Mesodermal cell (in vitro differentiated cells): ENCODE measurements at regions not wholly inside any gene's neighbourhood (a gene's known extent, or its start where the extent isn't known, plus 50 kb on each side); places are given as distances from the start of the nearest gene placed in this dataset.

Source experiments
- H3K27ac ChIP-seq: 2 replicates; pipeline ENCODE4 v1.7.0; 2013; ENCODE audit warnings: mild to moderate bottlenecking, low read depth, low read length, moderate library complexity; ENCODE audit not compliant: severe bottlenecking
- H3K36me3 ChIP-seq: 2 replicates; pipeline ENCODE4 v1.7.1; 2013; ENCODE audit warnings: mild to moderate bottlenecking, low read length, moderate library complexity; ENCODE audit not compliant: control insufficient read depth, insufficient read depth
- H3K4me1 ChIP-seq: one replicate; pipeline ENCODE4 v1.7.1; 2013; ENCODE audit warnings: mild to moderate bottlenecking, low read length; ENCODE audit not compliant: insufficient read depth, control insufficient read depth, poor library complexity, severe bottlenecking
- H3K4me3 ChIP-seq: 2 replicates; pipeline ENCODE4 v1.7.0; 2013; ENCODE audit warnings: low read length, control low read depth, mild to moderate bottlenecking; ENCODE audit not compliant: insufficient read depth, poor library complexity, severe bottlenecking; ENCODE audit errors: extremely low read depth
- H3K9me3 ChIP-seq: 2 replicates; pipeline ENCODE4 v1.7.1; 2013; ENCODE audit warnings: mild to moderate bottlenecking, low read length, moderate library complexity; ENCODE audit not compliant: control insufficient read depth
- WGBS, 2 experiments: methylation state at CpG; one replicate each; pipeline ENCODE4 v1.1.5; 2013; ENCODE audit warnings: missing lambda C conversion rate in 2 of 2; ENCODE audit not compliant: insufficient coverage in 2 of 2; 5-methylcytosine and 5-hydroxymethylcytosine counted together

DNA sequence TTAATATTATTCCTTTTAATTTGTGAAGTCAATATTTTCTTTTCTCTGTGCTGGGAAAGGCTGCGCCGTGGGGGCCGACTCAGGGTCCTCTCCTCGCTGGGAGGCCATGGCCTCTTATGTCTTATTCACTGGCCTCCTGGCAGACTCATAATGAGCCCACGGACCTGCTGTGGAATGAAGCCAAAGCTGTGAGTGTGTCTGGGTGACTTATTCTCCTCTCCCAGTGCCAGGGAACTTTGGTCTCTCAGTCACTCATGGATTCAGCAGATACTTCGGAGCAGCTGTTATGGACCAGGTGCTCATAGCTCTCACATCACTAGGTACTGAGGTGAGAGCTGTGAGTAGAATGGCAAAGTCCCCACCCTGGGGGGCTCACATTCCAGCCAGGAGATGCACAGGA is 297.6 kb downstream of the CDH26 start:
- no peaks in the 10 kb centered on the region for H3K36me3 ChIP-seq
- WGBS, 2 experiments, result 92% methylated on average over 3 to 4 of the region's 6 CpGs
- no peak overlapping the region for H3K27ac ChIP-seq

DNA sequence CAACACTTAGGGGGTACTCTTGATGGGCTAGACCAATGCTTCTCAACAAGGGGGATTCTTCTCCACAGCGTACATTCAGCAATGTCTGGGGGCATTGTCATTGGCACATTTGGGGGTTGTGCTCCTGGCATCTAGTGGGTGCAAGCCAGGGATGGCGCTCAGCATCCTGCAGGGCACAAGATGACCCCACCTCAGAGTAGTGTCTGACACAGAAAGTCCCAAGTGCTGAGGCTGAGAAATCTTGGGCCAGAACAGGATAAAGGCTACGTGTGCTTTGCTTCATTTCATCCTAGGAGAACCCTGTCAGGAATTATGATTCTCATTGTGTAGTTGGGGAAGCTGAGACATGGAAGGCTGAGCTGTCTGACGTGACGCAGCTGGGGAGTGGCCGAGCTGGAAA is 298.6 kb downstream of the CDH26 start:
- Histone ChIP-seq H3K27ac (no peak overlapping the region), H3K36me3 (no peaks in the 10 kb centered on the region), H3K4me3 (no peak overlapping the region), H3K9me3 (no peaks in the 10 kb centered on the region), H3K4me1 (no peaks in the 10 kb centered on the region)
- WGBS, 2 experiments, result 84 to 94% methylated on average over 6 of the region's 6 CpGs

More for the DNA sequence above, 297.6 kb downstream of the CDH26 start:
- H3K9me3 ChIP-seq, result no peaks in the 10 kb centered on the region
- no peaks in the 10 kb centered on the region for H3K4me1 ChIP-seq
- no peak overlapping the region for H3K4me3 ChIP-seq

DNA sequence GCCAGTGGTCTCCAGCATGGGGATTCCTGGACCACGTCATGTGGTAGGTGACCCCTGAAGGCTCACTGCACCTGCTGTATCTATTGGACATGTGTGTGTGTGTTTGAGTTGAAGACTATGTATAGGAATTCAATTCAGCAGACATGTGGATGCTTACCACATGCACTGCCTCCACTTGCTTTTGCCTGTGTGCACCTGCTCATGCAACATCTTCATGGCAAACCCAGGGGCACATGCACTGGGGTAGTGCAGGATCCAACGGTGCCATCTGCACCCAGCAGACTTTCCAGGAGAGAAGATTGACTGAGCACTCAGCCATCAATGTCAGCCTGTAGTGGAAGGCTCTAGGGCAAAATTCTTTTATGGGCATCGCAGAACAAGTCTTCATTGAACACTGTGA is 299.4 kb downstream of the CDH26 start:
- WGBS, 2 experiments, result 76 to 90% methylated on average over 3 of the region's 3 CpGs
- Histone ChIP-seq H3K27ac (no peak overlapping the region), H3K4me1 (no peaks in the 10 kb centered on the region), H3K9me3 (no peaks in the 10 kb centered on the region), H3K4me3 (no peak overlapping the region), H3K36me3 (no peaks in the 10 kb centered on the region)

DNA sequence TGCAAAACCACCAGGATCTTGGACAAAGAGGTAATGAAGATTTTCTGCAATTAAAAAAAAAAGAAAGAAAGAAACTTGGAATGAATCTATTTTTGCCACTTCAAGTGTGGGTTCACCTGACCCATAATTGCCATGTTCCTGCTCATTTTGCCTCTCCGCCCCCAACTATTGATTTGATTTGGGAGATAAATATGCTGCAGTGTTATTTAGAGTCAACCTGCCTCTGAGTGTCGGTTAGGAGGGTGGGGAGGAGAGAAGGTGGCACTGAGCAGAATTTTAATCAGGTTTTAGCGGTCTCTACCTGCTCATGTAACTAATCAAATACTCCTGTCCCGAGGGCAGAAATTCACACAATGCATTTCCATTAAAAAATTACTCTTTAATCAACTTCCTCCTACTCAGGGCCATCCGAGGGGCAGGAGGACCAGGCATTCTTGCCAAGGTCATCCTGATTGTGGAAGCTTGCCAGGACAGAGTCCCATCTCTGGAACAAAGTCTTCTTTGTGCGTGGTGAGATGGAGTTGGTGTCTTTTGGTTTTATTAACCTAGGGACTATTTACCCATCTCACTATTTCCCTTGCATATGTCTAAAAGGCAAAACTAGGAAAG is 300.1 kb downstream of the CDH26 start:
- no peaks in the 10 kb centered on the region for H3K36me3 ChIP-seq
- no peak overlapping the region for H3K4me3 ChIP-seq
- H3K27ac ChIP-seq, result no peak overlapping the region
- 82 to 100% methylated on average over 1 to 2 of the region's 6 CpGs for WGBS, 2 experiments
- no peaks in the 10 kb centered on the region for H3K9me3 ChIP-seq
- no peaks in the 10 kb centered on the region for H3K4me1 ChIP-seq

DNA sequence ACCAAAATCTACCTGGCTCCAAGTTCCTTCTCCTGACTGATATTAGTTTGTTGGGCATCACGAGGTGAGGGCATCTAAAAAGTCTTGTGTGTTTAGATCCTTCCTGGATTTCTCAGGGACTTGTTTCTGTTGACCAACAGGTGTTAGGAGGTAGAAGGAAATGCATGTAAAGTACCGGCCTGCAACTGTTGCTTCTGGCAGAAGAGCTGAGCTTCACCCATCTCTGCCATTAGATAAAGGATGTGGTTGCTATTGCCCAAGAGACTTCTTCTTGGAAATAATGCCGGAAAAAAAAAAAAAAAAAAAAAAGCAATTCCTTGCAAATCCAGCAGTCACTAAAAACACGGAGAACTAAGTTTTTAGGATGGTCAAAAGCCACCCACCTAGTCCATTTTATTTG is 303.1 kb downstream of the CDH26 start:
- Histone ChIP-seq H3K4me3 (no peak overlapping the region), H3K4me1 (no peaks in the 10 kb centered on the region), H3K9me3 (no peaks in the 10 kb centered on the region), H3K27ac (no peak overlapping the region), H3K36me3 (no peaks in the 10 kb centered on the region)
- WGBS, 2 experiments, result 83% methylated on average over 2 to 3 of the region's 4 CpGs

DNA sequence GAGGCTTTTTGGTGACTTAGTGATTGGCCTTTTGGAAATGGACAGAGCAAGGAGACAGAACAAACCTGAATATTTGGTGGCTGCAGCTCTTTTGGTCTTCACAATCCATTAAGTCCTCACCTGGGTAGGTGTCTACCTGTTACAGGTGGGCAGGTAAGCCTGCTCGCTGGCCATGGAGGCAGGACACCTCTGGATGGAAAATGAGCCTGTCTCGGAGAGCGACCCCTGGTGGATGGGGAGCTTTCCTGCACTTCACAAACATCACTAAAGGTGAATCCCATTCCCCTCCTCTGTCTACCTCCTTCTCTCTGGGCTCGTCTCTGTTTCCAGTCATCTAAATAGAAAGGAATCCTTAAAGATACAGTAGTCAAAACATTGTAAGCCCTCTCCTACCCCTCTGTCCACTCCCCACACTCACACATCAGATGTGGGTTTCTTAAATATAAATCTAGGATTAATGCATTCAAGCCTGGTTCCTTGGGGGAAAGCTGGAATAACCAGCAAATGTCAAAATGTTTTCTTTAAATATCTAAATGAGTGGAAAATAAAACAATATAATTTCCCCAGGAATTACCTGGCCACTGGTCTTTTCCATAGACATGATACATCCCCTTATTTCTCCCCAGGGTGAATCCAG is 304.9 kb downstream of the CDH26 start:
- no peaks in the 10 kb centered on the region for H3K36me3 ChIP-seq
- H3K27ac ChIP-seq, result no peak overlapping the region
- no peaks in the 10 kb centered on the region for H3K9me3 ChIP-seq
- H3K4me1 ChIP-seq, result no peaks in the 10 kb centered on the region
- H3K4me3 ChIP-seq, result no peak overlapping the region
- 6 to 17% methylated on average over 3 of the region's 4 CpGs for WGBS, 2 experiments

DNA sequence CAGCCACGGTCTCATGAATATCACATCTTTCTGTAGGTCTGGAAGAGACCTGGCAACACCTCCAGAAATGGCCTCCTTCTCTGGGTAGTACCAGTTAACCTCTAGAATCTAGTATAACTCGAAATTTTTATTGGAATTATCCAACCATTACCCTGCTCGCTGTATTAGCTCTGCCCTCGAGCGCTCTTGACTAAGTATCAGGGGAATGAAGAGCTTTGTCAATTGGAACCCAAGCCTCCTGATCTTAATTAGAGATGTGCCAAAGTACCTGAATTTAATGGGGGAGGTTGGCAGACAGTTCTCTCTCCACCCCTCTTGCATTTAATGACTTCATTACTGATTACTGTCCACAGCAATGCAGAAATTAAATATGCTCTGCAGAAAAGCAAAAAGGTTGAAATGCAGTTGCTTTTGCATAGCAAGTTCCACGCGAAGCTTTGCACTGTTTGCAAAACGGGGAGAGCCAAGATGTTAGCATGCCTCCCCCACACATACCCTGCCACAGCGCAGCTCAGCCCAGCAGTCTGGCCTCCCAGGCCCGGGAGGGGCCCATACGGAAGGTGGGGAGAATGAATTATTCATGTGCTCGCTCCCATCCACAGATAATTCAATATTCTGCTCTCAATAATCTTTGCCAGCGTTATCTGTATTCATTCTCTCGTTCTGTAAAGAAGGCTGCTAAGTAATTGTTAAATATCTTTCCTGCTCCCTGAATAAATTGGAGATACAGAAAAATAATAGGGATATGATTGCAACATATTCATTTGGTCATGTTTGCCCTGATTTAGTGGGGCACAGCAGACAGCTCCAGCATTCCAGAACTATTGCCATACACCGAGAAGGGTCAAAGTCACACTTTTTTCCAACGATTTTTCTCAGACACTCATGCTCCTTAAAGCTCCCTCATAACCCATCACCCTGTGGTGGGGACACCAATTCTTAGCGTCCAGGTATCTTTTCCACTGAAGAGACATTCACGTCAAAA is 305.8 kb downstream of the CDH26 start:
- Histone ChIP-seq H3K9me3 (no peaks in the 10 kb centered on the region), H3K4me1 (no peaks in the 10 kb centered on the region), H3K36me3 (no peaks in the 10 kb centered on the region), H3K4me3 (no peak overlapping the region), H3K27ac (no peak overlapping the region)
- WGBS, 2 experiments, result 86 to 91% methylated on average over 5 to 10 of the region's 18 CpGs

DNA sequence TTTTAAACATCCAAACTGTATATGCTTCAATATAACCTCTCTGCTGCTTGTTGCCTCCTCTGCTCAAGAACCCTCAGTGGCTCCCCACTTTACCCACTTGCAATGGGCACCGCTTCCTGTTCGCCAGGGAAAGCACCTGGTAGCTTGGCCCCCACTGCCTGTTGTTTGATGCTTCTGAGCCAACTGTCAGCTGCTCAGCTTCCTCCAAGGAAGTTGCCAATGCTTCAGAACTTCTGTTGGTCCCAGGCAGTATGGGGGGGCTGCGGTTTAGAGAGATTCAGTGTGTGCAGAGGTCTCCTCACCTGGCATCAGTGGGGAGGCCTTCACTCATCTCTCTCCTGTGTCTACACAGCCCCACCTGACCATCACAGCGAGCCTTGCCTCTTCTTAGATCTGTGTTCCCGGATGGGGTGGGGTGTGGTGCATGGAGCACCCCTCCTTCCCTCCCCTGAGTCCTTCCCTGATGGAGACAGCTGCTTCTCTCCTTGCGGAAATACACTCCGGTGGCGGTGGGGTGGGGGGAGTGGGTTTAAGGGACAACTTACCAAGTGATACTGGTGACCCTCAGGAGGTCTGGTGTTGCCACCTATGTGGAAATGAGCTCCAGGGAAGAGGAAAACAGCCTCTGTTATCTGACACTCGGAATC is 308.1 kb downstream of the CDH26 start:
- H3K36me3 ChIP-seq, result no peaks in the 10 kb centered on the region
- 89 to 93% methylated on average over 3 of the region's 9 CpGs for WGBS, 2 experiments
- no peaks in the 10 kb centered on the region for H3K4me1 ChIP-seq
- H3K4me3 ChIP-seq, result no peak overlapping the region
- H3K9me3 ChIP-seq, result no peaks in the 10 kb centered on the region
- no peak overlapping the region for H3K27ac ChIP-seq

DNA sequence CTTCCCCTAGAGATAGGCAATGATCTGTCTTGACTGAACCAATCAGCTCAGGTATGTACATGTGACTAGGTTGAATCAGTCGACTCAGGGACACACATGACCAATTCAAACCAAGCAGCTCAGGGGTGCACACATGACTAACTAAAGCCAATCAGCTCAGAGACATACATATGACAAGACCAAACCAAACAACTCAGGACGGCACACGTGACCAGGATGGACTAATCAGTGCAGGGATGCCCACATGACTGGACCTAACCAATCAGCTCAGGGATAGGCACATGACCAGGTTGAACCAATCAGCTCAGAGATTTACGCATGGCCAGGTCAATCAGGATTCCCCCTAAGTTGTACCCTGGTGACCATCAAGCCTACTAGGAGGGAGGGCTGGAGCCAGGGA is 310.3 kb downstream of the CDH26 start:
- Histone ChIP-seq H3K9me3 (no peaks in the 10 kb centered on the region), H3K4me1 (no peaks in the 10 kb centered on the region), H3K36me3 (no peaks in the 10 kb centered on the region), H3K4me3 (no peak overlapping the region), H3K27ac (no peak overlapping the region)
- 90 to 95% methylated on average over 4 of the region's 4 CpGs for WGBS, 2 experiments

DNA sequence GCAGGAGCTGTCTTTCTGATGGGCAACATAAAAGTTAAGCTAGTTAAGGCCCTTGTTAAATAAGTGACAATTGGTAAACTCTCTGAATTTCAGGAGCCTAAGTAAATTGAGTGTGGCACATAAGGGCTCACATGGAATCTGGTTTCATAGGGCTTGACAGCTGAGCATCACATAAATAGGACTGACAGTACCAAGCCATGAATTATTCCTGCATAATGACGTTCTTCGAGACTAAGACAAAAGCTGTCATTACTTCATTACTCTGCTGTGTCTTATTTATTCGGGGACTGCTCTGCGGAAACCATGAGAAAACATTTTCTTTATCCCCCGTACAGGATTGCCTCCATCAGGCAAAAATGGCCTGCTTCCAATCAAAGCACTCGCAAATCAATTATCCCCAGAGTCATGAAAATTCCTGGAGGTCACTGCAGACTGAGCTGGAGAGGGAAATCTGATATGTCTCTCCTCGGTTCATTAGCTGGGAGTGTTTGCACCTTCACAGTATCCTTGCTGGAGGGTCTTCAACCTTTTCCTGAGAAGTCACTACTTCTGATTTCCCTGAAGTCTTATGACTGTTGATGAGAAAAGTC is 311.4 kb downstream of the CDH26 start:
- WGBS, 2 experiments, result 88 to 94% methylated on average over 5 to 6 of the region's 7 CpGs

More for the DNA sequence above, 311.4 kb downstream of the CDH26 start:
- Histone ChIP-seq H3K27ac (no peak overlapping the region), H3K4me1 (no peaks in the 10 kb centered on the region), H3K4me3 (no peak overlapping the region), H3K36me3 (no peaks in the 10 kb centered on the region), H3K9me3 (no peaks in the 10 kb centered on the region)
